Left lobe of liver (tissue), 2 donors: ENCODE measurements at regions not wholly inside any gene's neighbourhood (a gene's known extent, or its start where the extent isn't known, plus 50 kb on each side); places are given as distances from the start of the nearest gene placed in this dataset.

ENCODE experiments used
- ATAC-seq: fragments of 200-7000 bp; cut with Tn5 transposase; one replicate; pipeline ENCODE4 v1.9.1; 2020; ENCODE audit warnings: mild to moderate bottlenecking, moderate library complexity
- DNase-seq: peaks from one replicate; pipeline ENCODE4 v3.0.0-alpha.2; 2020; ENCODE audit warnings: low spot score
- donor health status: DM: no; HTN: no; CAD: no; lungs with moderate emphysema.
- donor health status: DM: no; HTN: yes; CAD: no.

DNA sequence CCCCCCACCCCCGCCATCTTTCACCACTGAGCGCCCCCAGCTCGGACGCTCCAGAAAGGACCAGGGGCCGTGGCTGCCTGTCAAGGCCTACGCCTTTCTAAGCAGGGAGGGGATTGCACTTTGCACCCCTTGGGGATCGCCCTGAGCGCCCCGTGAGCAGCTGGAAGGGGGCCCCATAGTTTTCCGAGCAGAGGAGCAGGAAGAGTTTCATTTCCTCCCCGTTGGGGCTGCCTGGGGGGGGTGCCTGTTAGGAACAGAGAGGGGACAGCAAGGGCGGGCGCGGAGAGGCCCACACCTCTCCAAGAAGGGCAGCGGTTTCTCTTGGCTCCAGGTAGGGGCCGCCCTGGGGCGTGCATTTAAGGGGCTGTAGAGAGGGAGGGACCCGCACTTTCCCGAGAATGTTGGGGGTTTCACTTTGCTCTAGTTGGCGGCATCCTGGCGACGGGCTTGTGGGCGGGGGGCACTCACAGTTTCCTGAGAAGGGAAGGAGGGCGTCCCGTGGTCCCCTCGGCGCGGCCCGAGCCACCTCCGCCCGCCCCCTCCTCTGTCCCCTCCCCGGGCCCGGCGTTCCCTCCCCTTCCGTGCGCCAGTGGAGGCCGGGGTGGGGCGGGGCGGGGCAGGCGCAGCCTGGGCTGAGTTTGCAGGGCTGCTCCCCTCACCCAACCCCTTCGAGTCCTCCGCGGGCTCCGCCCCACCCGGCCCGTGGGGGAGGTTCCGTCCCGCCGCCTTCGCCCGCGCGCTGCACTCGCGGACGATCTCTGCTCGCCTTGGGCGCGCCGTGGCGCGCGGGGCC lies 82.3 kb upstream of the CD99 start:
- ATAC-seq (peak; percentile 98), DNase-seq (peak; percentile 91)

- no peak for DNase-seq
- no peak for ATAC-seq
These were observed 84.0 kb upstream of the CD99 start for GRCh38 chrX:2607113-2607512.

- ATAC-seq (no peak), DNase-seq (no peak)
These were observed 90.5 kb upstream of the CD99 start for GRCh38 chrX:2600564-2600963.

DNA sequence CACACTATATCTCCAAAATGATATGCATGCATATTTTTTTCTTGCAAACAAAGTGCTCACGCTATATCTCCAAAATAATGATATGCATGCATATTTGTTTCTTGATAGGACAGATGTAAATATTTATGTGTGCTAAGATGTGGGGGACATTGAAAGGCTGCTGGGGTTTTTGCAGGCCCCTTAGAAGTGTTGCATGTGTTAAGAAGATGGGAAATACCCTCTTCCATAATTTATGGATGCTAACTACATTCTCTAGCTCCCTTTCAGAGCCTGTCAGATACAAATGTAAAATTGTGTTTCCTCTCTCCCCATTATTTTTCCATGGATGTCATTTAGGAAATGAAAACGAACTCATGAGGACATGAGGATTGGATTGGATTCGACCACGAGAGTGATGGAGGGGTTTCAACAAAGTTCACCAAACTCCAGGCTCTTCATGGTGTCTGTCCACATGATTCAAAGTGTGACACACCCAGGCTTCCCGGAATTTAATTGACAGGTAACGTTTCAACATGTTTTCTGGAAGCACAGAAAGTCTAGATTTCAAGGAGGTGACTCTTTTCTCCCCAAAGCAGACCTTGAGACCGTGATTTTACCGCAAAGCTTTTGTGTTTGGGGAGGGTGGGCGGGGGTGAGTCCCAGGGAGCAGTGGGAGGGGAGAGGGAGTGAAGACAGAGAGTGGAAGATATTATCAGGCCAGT lies 94.4 kb upstream of the CD99 start:
- no peak for ATAC-seq
- no peak for DNase-seq

DNA sequence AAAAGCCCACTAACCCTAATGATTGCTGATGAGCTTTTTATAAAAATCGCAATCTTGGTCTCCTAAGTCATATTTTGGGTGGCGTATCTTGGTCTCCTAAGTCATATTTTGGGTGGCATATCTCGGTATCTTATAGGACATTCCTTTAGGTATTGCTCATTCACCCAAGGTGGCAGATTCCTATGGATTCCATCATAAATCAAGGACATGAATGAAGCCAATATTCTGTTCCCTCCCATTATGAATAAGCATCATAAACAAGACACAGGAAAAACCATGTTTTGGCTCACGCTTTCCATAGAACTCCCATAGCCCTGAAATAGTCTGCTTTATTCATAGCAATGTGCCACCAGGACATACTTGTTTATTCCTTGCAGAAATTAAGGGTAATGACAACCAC lies 95.0 kb upstream of the CD99 start:
- DNase-seq (no peak), ATAC-seq (no peak)

DNA sequence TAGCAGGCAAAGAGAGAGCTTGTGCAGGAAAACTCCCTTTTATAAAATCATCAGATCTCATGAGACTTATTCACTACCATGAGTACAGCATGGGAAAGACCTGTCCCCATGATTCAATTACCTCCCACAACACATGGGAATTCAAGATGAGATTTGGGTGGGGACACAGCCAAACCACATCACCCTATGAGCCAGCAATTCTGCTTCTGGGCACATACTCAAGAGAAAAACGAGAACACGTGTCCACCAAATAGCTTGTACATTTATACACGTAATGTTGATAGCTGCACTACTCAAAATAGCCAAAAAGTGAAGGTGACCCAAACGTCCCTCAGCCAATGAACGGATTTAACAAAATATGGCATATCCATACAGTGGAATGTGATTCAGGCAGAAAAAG lies 94.5 kb upstream of the DHRSX start:
- DNase-seq = no peak
- no peak for ATAC-seq

DNA sequence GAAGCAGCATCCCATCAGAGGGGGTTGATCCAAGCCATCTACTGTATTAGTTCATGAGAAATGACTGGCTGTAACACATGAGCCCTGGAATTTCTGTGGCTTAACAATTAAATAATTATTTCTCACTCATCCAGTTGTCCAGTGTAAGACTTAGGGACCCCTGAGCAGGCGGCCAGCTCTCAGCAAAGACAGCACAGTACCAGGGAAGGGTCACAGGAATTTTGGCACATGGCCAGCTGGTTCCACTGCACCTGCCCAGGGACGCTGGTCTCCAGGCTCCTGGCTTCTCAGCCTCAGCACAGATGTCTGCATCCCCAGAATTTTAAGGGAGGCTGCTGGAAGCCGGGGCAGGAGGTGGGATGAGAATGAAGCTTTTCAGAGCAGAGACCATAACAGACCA lies 93.7 kb upstream of the DHRSX start:
- ATAC-seq = no peak
- DNase-seq = no peak

DNA sequence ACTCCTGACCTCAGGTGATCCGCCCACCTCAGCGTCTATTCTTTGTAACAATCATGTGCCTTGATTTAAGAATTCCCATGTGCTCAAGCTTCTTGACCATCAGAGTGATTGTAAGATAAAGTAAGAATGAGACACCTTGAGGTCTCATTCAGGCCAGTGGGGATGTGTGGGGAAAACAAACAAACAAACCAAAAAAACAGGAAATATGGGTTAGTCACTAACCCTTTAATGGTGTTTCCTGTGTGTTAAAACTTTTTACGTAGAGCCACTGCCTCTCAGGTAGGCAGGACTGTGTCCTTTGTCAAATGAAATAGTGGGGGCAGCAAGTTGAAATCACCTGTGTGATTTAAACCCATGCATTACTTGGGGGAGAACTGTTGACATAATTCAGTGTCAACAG lies 91.5 kb upstream of the DHRSX start:
- DNase-seq (no peak), ATAC-seq (no peak)

GRCh38 chrX:2589186-2590020 lies 88.6 kb upstream of the DHRSX start:
- no peak for ATAC-seq
- no peak for DNase-seq

DNA sequence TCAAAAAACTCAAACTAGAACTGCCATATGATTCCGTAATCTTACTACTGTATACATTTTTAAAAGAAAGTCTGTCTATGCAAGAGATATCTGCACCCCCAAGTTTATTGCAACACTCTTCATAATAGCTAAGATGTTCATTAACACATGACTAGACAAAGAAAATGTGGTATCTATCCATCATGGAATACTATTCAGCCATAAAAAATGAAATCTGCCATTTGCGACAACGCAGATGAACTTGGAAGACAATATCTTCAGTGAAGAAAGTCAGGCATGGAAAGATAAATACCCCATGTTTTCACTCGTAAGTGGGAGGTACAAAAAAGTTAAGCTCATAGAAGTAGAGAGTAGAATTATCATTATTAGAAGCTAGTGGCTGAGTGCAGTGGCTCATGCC lies 87.3 kb upstream of the DHRSX start:
- ATAC-seq (no peak), DNase-seq (no peak)

- ATAC-seq (no peak), DNase-seq (no peak)
These were observed 86.4 kb upstream of the DHRSX start for GRCh38 chrX:2587146-2587545.

DNA sequence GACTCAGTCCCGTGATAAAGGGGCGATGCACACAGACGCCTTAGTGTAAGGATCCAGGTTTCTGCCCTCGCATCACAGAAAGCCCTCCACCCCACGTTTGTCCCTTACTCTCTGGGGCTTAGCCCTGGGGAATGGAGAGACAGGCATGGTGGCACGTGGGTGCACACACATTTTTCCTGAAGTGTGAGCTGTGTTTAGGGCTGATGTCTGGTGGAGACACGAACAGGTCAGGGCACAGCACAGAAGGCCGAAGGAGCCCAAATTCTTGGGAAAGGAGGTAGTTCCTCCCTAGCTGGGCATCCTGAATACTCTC lies 84.3 kb upstream of the DHRSX start:
- ATAC-seq (no peak), DNase-seq (no peak)

DNA sequence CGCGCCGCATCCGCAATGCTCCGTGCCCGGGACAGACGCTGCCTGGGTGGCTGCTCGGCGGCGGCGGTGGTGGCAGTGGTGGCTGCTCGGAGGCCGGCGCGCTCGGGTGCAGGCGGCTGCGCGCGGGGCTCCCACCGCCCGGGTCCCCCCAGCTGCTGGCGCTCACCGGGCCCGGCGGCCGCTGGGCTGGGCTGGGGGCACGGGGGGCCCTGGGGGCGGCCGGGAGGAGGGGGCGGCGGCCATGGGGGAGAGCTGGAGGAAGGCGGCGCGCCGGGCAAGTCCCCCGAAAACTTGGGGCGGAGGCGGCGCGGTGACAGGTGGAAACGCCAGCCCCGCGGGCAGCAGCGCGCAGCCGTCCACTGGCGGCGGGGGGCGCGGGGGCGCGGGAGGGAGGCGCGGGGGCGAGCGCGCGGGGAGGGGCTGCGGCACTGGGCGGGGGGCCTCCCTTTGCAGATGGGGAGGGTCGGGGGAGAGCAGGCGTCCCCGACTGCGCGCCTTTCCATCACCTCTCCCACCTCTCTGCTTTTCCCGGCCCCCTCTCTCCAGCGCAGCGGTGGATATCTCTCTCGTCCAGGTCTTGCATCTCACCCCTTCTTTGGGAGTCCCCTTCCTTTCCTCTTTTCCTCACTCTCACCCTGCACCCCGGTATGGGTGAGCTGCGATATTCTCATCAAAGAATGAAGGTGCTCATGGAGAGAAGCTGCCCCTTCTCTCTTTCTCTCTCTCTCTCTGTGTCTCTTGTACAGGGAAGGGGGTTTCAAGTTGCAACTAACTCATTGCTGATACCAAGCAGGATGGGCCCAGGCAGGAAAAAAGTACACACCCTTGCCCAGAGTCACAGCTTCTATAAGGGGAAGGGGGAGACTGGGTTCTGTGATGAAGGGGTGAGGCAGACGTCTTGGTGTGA lies 83.7 kb upstream of the DHRSX start:
- ATAC-seq (no peak), DNase-seq (no peak)

- ATAC-seq (peak; percentile 19), DNase-seq (no peak)
These were observed 82.7 kb upstream of the DHRSX start for GRCh38 chrX:2583194-2584162.

DNA sequence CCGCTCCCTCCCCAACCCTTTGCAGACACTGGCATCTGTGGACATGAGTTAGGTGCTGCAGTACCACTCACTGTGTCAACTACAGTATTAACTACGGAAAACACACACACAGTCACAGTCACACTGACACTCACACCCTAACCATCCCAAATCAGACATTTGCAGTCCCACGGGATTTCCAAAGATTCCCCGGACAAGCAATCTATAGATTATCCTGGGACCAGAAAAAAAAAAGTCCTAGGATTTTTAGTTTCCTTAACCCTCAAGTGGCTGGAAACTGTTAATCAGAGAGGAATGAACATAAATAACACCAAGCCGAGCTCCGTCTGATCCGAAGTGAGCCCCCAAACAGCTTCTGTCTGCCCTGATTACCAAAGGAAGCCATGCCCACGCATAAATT lies 81.9 kb upstream of the DHRSX start:
- DNase-seq (no peak), ATAC-seq (no peak)

- ATAC-seq (no peak), DNase-seq (no peak)
These were observed 80.5 kb upstream of the DHRSX start for GRCh38 chrX:2581296-2581695.

DNA sequence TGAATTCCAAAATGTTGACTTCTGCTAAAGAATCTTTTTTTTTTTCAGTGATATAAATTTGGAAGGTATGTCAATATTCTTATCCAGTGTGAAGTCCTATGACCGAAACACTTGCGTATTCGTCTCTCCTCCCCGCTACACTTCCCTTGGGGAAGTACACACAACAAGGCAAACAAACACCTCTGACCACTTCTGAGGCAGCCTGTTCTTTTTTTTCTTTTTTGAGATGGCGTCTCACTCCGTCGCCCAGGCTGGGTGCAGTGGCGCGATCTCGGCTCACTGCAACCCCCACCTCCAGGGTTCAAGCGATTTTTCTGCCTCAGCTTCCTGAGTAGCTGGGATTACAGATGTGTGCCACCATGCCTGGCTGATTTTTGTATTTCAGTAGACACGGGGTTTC lies 78.1 kb upstream of the DHRSX start:
- ATAC-seq = no peak
- no peak for DNase-seq

DNA sequence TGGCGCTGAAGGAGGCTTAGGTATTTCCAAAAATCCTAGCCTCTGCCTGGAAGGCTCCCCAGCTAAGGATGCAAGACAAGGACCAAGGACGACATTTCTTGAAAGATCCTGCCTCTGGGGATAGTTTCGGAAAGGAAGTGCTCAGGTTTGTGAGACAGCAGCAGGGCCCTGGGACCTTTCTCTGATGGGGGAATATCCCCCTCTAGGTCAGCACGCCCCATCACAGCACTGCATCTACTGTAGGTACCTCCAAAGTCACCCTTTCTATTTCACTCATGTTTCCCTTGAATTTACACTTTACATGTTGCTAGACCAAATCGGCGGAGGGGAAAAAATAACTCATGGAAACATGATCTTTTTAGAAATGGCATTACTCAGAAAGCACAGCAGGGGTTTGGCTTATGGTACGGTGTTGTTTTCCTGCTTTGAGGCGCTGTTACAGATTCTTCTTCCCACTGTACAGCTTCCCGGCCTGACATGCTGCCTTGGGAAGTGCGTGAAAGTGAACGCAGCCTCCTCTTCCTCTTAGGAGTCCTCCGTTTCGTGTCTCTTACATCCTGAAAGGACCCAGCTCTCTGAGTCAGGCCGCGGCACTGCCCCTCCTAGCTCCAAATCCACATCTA lies 77.2 kb upstream of the DHRSX start:
- ATAC-seq (no peak), DNase-seq (no peak)

DNA sequence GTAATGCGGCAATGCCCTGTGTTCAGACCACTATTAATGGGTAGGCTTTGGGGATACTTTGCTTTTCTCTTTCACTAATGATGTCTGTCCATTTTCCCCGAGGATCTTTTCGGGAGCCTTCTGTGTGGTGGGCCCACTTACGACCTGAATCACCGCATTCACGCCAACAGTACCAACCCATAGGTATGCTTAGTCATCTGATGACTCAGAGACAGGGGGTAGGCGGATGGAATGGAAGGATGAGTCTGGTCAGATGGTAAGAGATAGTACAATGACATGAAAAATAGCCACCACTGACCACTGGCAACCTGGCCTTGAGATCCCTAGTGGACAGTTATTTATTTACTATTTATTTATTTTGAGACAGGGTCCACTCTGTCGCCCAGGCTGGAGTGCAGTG lies 76.0 kb upstream of the DHRSX start:
- ATAC-seq (no peak), DNase-seq (no peak)
